Activated CD4-positive, CD25-positive, alpha-beta regulatory T cell treated with anti-CD3 and anti-CD28 coated beads, Interleukin-2, amount 50 U/mL, for 72 hours (primary cell): ENCODE measurements at regions not wholly inside any gene's neighbourhood (a gene's known extent, or its start where the extent isn't known, plus 50 kb on each side); places are given as distances from the start of the nearest gene placed in this dataset.

ENCODE experiments used
- DNase-seq: peaks from one replicate; pipeline ENCODE4 v3.0.0; 2021

DNA sequence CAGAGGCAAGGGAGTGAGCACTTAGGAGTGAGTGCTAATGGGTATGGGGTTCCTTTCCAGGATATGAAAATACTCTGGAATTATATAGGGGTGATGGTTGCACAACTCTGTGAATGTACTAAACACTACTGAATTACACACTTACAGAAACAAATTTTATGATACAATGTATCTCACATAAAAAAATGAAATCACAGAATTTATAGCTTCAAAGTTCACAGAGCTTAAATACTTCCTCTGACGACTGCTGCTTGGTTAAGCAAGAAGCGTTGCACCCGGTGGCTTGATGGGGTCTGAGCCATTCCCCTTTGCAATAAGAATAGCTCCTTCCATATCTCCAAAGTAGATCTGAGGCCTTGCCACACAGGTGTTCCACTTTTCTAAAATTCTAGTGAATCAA, 835.1 kb downstream of the TSN start:
- no peak for DNase-seq

GRCh38 chr2:122595065-122595464, 839.6 kb downstream of the TSN start:
- DNase-seq: no peak

GRCh38 chr2:122596598-122596997, 841.1 kb downstream of the TSN start:
- DNase-seq: no peak

DNA sequence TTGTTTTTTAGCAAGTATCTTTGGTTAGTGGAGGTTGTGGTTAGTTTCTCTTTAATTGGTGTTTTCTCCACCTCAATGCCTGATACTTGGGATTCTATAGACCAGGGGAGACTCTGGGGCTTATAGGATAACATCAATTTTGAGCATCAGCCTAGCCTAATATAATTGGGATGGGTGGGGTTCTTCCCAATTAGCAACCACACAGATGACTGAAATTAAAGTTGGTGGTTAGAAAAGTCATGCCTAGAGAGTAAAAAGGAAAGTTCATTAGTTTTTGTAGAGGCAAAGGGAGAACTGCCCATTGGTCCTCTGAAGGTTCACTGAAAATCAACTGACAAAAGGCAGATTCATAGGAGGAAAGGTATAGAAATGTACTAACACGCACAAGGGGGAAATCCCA, 843.3 kb downstream of the TSN start:
- no peak for DNase-seq

GRCh38 chr2:122610948-122611609, 855.6 kb downstream of the TSN start:
- DNase-seq: no peak

GRCh38 chr2:122622934-122623333, 867.5 kb downstream of the TSN start:
- DNase-seq: no peak

DNA sequence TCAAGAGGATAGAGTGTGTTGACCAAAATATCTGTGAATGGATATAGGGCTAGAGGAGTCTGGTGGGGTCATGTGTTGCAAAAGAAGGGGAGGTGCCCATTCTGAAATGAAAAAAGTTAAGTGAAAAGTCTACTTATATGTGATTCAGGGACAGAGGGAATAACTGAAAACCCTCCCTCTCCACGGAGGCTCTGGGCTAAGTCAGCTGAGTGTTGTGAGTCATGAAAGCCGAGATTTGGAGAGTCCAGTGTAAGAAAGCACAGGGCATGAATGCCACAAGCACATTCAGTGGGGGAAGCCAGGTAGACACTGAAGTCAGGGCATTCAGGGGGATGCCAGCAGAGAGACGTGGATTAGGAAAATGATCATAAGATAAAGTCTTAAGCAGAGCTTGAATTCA, 871.9 kb downstream of the TSN start:
- no peak for DNase-seq

- DNase-seq: no peak
Measured at GRCh38 chr2:122634256-122634655, 878.8 kb downstream of the TSN start.

DNA sequence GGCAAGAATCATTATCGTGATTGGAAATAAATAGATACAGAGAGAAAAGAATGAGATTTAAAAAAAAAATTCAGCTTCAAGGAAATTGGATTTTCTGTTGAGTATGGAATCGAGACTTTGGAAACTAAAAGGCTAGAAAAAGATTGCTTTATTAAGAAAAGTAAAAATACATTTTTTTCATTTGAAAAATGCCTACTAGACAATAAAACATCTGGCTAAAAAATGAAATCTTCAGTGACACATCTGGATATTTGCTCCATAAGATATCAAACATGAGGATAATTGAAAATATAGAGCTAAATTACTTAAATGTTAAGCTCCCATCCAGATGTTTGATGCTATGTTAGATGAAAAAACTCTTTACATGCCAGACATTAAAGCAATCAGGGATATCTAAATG, 879.5 kb downstream of the TSN start:
- DNase-seq: no peak

GRCh38 chr2:122635686-122636085, 880.2 kb downstream of the TSN start:
- no peak for DNase-seq

GRCh38 chr2:122636097-122636496, 880.6 kb downstream of the TSN start:
- no peak for DNase-seq

DNA sequence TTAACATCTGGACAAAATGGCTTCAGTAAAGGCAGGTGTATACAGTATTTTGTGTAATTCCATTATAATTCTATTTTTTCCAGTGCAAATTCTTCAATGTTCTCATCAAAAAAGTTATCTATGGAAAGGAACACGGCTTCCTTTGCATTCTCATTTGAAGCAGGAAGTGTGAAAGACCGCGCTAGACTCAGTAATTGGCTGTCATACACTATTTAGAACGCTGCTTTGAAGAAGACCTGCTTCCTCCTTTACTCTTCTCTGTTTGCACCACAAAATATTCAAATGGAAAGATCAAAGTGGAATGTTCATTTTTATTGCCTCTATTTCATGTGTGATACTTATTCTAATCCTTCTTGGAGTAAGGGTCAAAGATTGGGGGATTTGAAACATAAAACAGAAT, 883.7 kb downstream of the TSN start:
- no peak for DNase-seq

- DNase-seq: no peak
Measured at GRCh38 chr2:122639711-122640110, 884.3 kb downstream of the TSN start.

- DNase-seq: no peak
Measured at GRCh38 chr2:122643725-122644329, 888.4 kb downstream of the TSN start.

- no peak for DNase-seq
Measured at GRCh38 chr2:122651236-122651635, 895.8 kb downstream of the TSN start.

- no peak for DNase-seq
Measured at GRCh38 chr2:122651780-122652179, 896.3 kb downstream of the TSN start.

- DNase-seq: no peak
Measured at GRCh38 chr2:122652670-122653069, 897.2 kb downstream of the TSN start.

DNA sequence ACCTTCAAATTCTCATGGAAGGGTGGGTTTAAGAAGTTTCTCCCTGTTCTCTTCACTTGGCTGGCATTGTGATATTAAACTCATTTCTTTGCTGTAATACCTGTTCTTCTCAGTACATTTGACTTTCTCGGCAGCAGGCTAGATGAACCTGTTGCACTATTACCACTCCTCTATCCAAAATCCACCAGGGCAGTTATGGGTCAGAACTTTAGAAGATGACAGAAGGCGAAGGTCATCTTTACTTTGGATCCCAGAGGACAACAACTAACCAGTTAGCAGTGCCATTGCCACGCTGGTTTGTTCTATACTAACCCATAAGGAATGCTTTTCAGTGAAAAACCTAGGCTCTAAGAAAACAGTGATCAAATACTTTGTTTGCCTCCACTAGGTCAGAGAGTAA, 901.0 kb downstream of the TSN start:
- no peak for DNase-seq

DNA sequence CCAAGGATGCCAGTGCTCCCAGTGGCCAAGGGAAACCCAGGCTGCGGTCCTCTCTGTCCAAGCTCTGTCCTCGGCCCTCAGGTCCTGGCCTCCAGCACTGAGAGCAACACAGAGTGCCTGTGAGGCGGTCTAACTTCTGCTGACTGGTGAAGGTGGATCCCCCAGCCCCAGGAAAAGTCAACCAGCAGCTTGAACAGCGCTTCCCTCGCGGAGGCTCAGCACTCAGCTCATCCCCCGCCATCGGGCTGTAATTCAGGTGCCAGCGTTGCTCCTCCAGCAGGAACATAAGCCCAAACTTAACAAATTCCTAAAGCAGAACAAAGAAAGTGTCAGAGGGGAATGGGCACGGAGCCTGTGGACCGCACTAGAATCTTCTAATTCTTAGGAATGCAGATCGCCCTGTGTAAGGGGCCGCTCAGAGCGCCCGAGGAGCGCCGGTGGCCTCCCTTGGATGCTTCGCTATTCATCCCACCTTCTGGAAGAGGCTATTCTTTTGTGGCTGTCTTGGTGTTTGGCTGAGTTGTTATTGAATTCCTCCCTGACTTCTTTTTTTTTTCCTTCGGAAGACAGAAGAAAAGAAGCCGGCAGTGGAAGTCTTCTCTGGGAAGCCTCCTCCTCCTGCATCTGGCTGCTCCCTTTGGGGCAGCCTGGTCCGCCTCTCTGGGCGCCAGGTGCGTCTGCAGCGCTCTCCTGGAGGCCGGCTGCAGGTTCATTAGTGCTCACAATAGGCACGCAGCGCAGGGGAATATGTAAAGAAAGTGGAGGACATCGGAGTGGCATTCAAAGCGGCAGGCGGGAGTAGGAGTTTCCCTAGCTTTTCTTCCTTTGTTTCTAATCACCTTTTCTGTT, 905.6 kb downstream of the TSN start:
- no peak for DNase-seq

- no peak for DNase-seq
Measured at GRCh38 chr2:122663620-122664019, 908.2 kb downstream of the TSN start.

DNA sequence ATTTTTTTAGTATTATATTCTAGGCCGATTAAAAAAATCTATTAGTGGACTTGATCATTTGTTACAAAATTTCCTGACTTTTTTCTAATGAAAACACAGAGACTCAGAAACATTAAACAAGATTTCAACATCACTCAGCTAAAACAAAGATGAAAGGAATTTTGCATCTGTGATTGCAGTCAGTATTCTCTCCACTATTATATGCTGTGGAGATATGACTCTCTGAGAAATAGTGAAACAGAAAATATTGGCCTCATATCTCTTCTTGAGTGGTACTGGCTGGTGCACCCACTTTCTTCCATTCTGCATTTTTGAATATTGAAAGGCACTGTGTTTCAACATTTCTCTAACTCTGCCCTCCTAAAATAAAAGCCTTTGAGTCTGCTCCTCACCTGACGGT, 914.2 kb downstream of the TSN start:
- DNase-seq: no peak

- no peak for DNase-seq
Measured at GRCh38 chr2:122670897-122671296, 915.4 kb downstream of the TSN start.

GRCh38 chr2:122680662-122681061, 925.2 kb downstream of the TSN start:
- no peak for DNase-seq

- DNase-seq: no peak
Measured at GRCh38 chr2:122681626-122682025, 926.2 kb downstream of the TSN start.
